HEK293 (cell line): ENCODE measurements at regions not wholly inside any gene's neighbourhood (a gene's known extent, or its start where the extent isn't known, plus 50 kb on each side); places are given as distances from the start of the nearest gene placed in this dataset.
"Not testable (repeated sequence)": the region's sequence is repeated elsewhere in the genome, so short reads cannot be mapped to it uniquely, and the experiment has no call there.

Experiments
- CTCF ChIA-PET: fragments of 350-600 bp; formaldehyde crosslinking; extraction: SDS; loops from one replicate; lab custom pipeline; 2021; ENCODE audit warnings: antibody characterized with exemption; lab: Yijun Ruan, JAX
- POLR2A ChIA-PET: fragments of 300-600 bp; formaldehyde crosslinking; extraction: SDS; loops from one replicate; lab custom pipeline; 2020; ENCODE audit warnings: antibody characterized with exemption, inconsistent platforms; lab: Yijun Ruan, JAX
- H3K27ac ChIP-seq: fragments of 200-500 bp; sonication (Bioruptor generic); 2 replicates; pipeline ENCODE4 v1.5.1; 2014; ENCODE audit warnings: low read depth, low read length, control low read depth, inconsistent platforms; ENCODE audit errors: extremely low read depth
- H3K36me3 ChIP-seq, 2 experiments: fragments of 200-500 bp in 1 of 2; sonication (Bioruptor generic) in 1 of 2; 1 replicate in 1 of 2; 2 replicates in 1 of 2; pipeline ENCODE4 v1.5.1; 2014 to 2017; ENCODE audit warnings: inconsistent platforms in 2 of 2, low read length in 2 of 2; ENCODE audit not compliant: control insufficient read depth in 2 of 2, insufficient read depth in 1 of 2
- H3K4me1 ChIP-seq: fragments of 200-500 bp; sonication (Bioruptor generic); 2 replicates; pipeline ENCODE4 v1.5.1; 2014; ENCODE audit warnings: mild to moderate bottlenecking, low read length, inconsistent platforms; ENCODE audit not compliant: control insufficient read depth, insufficient read depth
- H3K4me3 ChIP-seq: 2 replicates; pipeline ENCODE4 v1.5.1; 2011; ENCODE audit warnings: low read depth, mild to moderate bottlenecking, control low read depth, low read length, moderate library complexity
- H3K9me3 ChIP-seq: fragments of 200-500 bp; sonication (Bioruptor generic); 2 replicates; pipeline ENCODE4 v1.5.1; 2014; ENCODE audit warnings: low read depth, low read length, inconsistent platforms; ENCODE audit not compliant: control insufficient read depth, insufficient read depth
- HOXA7 ChIP-seq: sonication (generic); formaldehyde crosslinking; IDR thresholded peaks from 2 replicates; pipeline ENCODE4 v1.8.1; 2022; ENCODE audit warnings: missing genetic modification reagents, borderline replicate concordance
- ZBTB7A ChIP-seq: fragments of 450-650 bp; formaldehyde crosslinking; IDR thresholded peaks from 2 replicates; pipeline ENCODE4 v1.5.1; 2016; ENCODE audit warnings: low read depth, missing biosample characterization, missing genetic modification characterization
- ZNF174 ChIP-seq: fragments of 450-650 bp; formaldehyde crosslinking; IDR thresholded peaks from 2 replicates; pipeline ENCODE4 v1.5.0; 2017; ENCODE audit warnings: missing biosample characterization, mild to moderate bottlenecking, missing genetic modification characterization
- ZNF2 ChIP-seq: fragments of 450-650 bp; formaldehyde crosslinking; IDR thresholded peaks from 2 replicates; pipeline ENCODE4 v1.5.1; 2016; ENCODE audit warnings: missing biosample characterization, missing genetic modification characterization
- ZNF202 ChIP-seq: fragments of 450-650 bp; formaldehyde crosslinking; IDR thresholded peaks from 2 replicates; pipeline ENCODE4 v1.5.1; 2016; ENCODE audit warnings: missing biosample characterization, missing genetic modification characterization, borderline replicate concordance
- ZNF221 ChIP-seq: fragments of 450-650 bp; formaldehyde crosslinking; IDR thresholded peaks from 2 replicates; pipeline ENCODE4 v1.5.1; 2017; ENCODE audit warnings: missing biosample characterization, missing genetic modification characterization, borderline replicate concordance
- ZNF350 ChIP-seq: fragments of 450-650 bp; formaldehyde crosslinking; IDR thresholded peaks from 2 replicates; pipeline ENCODE4 v1.5.0; 2017; ENCODE audit warnings: missing biosample characterization, mild to moderate bottlenecking, missing genetic modification characterization
- ZNF391 ChIP-seq: fragments of 450-650 bp; formaldehyde crosslinking; IDR thresholded peaks from 2 replicates; pipeline ENCODE4 v1.5.1; 2016; ENCODE audit warnings: low read depth, missing biosample characterization, missing genetic modification characterization, borderline replicate concordance
- ZNF404 ChIP-seq: fragments of 450-650 bp; formaldehyde crosslinking; IDR thresholded peaks from 2 replicates; pipeline ENCODE4 v1.5.1; 2017; ENCODE audit warnings: missing biosample characterization, missing genetic modification characterization
- ZNF423 ChIP-seq: fragments of 450-650 bp; formaldehyde crosslinking; IDR thresholded peaks from 2 replicates; pipeline ENCODE4 v1.5.1; 2016; ENCODE audit warnings: missing biosample characterization, missing genetic modification characterization
- ZNF558 ChIP-seq: fragments of 450-650 bp; formaldehyde crosslinking; IDR thresholded peaks from 2 replicates; pipeline ENCODE4 v1.5.1; 2016; ENCODE audit warnings: missing biosample characterization, missing genetic modification characterization
- ZNF701 ChIP-seq: fragments of 450-650 bp; formaldehyde crosslinking; IDR thresholded peaks from 2 replicates; pipeline ENCODE4 v1.5.1; 2016; ENCODE audit warnings: missing biosample characterization, missing genetic modification characterization
- ZNF707 ChIP-seq: fragments of 450-650 bp; formaldehyde crosslinking; IDR thresholded peaks from 2 replicates; pipeline ENCODE4 v1.5.1; 2016; ENCODE audit warnings: missing biosample characterization, missing genetic modification characterization
- TF ChIP-seq, protein P1 (sequence below): IDR thresholded peaks from 2 replicates; pipeline ENCODE4 v1.6.1; 2011; ENCODE audit warnings: mild to moderate bottlenecking, low read depth, low read length, borderline replicate concordance
- TF ChIP-seq, protein P2 (sequence below): fragments of 450-650 bp; formaldehyde crosslinking; conservative IDR thresholded peaks from 2 replicates; pipeline ENCODE4 v1.5.1; 2016; ENCODE audit warnings: low read depth, missing biosample characterization, missing genetic modification characterization
- TF ChIP-seq, protein P3 (sequence below): fragments of 450-650 bp; formaldehyde crosslinking; IDR thresholded peaks from 2 replicates; pipeline ENCODE4 v1.5.1; 2016; ENCODE audit warnings: missing biosample characterization, missing genetic modification characterization

DNA sequence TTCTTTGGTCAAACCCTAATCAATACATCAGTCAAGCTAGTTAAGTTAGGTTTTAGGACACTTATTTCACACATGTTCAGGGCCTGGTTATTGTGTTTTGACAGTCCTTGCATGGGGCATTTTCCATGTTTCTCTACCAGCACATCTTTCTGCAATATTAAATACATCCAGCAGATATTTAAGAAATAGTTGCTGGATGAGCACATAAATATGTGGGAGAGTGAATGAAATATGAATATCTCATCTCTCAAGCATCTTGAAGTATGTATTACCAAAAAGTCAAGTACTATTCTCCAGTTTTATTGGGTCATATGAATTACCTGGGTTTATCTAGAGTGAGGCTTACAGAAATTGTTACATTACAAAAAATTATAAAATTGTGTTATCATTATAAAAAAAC lies 621.9 kb upstream of the GJE1 start (continued):
- TF ChIP-seq ZNF391 (tag by site-specific recombination) (no peak), ZNF701 (no peak), ZNF558 (tag by site-specific recombination) (no peak), ZNF202 (tag by site-specific recombination) (no peak), ZBTB7A (tag by site-specific recombination) (no peak), HOXA7 (CRISPR knock-in tag) (no peak), ZNF423 (tag by site-specific recombination) (no peak), ZNF404 (tag by site-specific recombination) (no peak), ZNF2 (tag by site-specific recombination) (no peak)
- TF ChIP-seq, protein P1, sequence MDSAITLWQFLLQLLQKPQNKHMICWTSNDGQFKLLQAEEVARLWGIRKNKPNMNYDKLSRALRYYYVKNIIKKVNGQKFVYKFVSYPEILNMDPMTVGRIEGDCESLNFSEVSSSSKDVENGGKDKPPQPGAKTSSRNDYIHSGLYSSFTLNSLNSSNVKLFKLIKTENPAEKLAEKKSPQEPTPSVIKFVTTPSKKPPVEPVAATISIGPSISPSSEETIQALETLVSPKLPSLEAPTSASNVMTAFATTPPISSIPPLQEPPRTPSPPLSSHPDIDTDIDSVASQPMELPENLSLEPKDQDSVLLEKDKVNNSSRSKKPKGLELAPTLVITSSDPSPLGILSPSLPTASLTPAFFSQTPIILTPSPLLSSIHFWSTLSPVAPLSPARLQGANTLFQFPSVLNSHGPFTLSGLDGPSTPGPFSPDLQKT, result no peak

DNA sequence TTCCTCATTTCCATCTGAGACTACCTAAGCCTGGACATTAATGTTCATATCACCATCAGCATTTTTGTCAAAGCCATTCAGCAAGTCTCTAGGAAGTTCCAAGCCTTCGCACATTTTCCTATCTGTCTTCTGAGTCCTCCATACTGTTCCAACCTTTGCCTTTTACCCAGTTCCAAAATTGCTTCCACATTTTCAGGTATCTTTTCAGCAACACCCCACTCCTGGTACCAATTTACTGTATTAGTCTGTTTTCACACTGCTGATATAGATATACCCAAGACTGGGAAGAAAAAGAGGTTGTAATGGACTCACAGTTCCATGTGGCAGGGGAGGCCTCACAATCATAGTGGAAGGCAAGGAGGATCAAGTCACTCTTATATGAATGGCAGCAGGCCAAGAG lies 626.7 kb upstream of the GJE1 start:
- H3K4me3 ChIP-seq, POLR2A ChIA-PET, H3K36me3 ChIP-seq, H3K9me3 ChIP-seq, H3K27ac ChIP-seq, CTCF ChIA-PET, H3K4me1 ChIP-seq: not testable (repeated sequence)
- peak; percentile 78 for TF ChIP-seq ZNF707
- 0 out of 2 replicates have a peak, but pooled peaks have one; percentile 12 for TF ChIP-seq ZNF350

DNA sequence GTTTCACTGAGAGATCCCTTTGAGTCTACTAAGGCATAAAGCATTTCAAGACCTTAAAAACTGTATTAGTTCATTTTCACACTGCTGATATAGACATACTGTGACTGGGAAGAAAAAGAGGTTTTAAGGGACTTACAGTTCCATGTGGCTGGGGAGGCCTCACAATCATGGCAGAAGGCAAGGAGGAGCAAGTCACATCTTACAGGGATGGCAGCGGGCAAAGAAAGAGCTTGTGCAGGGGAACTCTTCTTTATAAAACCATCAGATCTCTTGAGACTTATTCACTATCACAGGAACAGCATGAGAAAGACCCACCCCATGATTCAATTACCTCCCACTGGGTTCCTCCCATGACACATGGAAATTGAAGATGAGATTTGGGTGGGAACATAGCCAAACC lies 628.4 kb upstream of the GJE1 start:
- H3K36me3 ChIP-seq, CTCF ChIA-PET, H3K27ac ChIP-seq, H3K4me1 ChIP-seq, H3K4me3 ChIP-seq, POLR2A ChIA-PET, H3K9me3 ChIP-seq: not testable (repeated sequence)

DNA sequence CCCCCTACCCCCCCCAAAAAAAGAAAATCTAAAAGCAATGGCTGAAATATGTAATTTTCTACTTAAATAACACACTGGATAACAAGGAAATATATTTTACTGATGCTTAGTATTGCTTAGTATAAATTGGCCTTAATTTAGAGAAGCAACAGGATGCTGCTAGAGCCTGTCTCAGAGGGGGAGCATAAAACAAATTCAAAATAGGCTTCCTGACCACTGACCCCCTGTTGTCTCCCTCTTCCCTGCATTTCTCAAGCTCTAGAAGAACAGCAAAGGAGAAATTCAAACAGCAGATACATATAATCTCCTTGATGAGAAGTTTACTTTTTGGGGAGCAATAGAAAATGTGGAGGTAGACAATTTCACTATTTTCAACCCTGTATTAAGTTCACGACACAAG lies 631.1 kb upstream of the GJE1 start:
- Histone ChIP-seq H3K27ac (no peak overlapping the region), H3K4me1 (no peaks in the 10 kb centered on the region), H3K36me3 (no peaks in the 10 kb centered on the region), H3K4me3 (no peak overlapping the region), H3K9me3 (no peaks in the 10 kb centered on the region)
- CTCF ChIA-PET, result interaction anchor here (1.4 kb wide), 1 partner anchor 60 kb away, joined by 3 read pairs; no protein-coding TSS in a partner anchor
- TF ChIP-seq, protein P2, sequence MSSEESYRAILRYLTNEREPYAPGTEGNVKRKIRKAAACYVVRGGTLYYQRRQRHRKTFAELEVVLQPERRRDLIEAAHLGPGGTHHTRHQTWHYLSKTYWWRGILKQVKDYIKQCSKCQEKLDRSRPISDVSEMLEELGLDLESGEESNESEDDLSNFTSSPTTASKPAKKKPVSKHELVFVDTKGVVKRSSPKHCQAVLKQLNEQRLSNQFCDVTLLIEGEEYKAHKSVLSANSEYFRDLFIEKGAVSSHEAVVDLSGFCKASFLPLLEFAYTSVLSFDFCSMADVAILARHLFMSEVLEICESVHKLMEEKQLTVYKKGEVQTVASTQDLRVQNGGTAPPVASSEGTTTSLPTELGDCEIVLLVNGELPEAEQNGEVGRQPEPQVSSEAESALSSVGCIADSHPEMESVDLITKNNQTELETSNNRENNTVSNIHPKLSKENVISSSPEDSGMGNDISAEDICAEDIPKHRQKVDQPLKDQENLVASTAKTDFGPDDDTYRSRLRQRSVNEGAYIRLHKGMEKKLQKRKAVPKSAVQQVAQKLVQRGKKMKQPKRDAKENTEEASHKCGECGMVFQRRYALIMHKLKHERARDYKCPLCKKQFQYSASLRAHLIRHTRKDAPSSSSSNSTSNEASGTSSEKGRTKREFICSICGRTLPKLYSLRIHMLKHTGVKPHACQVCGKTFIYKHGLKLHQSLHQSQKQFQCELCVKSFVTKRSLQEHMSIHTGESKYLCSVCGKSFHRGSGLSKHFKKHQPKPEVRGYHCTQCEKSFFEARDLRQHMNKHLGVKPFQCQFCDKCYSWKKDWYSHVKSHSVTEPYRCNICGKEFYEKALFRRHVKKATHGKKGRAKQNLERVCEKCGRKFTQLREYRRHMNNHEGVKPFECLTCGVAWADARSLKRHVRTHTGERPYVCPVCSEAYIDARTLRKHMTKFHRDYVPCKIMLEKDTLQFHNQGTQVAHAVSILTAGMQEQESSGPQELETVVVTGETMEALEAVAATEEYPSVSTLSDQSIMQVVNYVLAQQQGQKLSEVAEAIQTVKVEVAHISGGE (tag by site-specific recombination), result no peak
- TF ChIP-seq ZNF221 (tag by site-specific recombination) (no peak), ZNF174 (no peak)
- TF ChIP-seq, protein P3, sequence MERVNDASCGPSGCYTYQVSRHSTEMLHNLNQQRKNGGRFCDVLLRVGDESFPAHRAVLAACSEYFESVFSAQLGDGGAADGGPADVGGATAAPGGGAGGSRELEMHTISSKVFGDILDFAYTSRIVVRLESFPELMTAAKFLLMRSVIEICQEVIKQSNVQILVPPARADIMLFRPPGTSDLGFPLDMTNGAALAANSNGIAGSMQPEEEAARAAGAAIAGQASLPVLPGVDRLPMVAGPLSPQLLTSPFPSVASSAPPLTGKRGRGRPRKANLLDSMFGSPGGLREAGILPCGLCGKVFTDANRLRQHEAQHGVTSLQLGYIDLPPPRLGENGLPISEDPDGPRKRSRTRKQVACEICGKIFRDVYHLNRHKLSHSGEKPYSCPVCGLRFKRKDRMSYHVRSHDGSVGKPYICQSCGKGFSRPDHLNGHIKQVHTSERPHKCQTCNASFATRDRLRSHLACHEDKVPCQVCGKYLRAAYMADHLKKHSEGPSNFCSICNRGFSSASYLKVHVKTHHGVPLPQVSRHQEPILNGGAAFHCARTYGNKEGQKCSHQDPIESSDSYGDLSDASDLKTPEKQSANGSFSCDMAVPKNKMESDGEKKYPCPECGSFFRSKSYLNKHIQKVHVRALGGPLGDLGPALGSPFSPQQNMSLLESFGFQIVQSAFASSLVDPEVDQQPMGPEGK (tag by site-specific recombination), result no peak
- POLR2A ChIA-PET, result no interaction called here
